H1 (cell line): ENCODE measurements at regions not wholly inside any gene's neighbourhood (a gene's known extent, or its start where the extent isn't known, plus 50 kb on each side); places are given as distances from the start of the nearest gene placed in this dataset.

ENCODE experiments used
- CTCF ChIA-PET: fragments of 300-600 bp; sonication (Branson Sonifier 250); formaldehyde crosslinking; loops from one replicate; lab custom pipeline; 2021; ENCODE audit not compliant: partially characterized antibody; lab: Charles Lee
- POLR2A ChIA-PET: fragments of 300-600 bp; sonication (Branson Sonifier 250); formaldehyde crosslinking; loops from one replicate; lab custom pipeline; 2021; ENCODE audit warnings: inconsistent platforms; ENCODE audit not compliant: partially characterized antibody; lab: Charles Lee
- DNase-seq, 2 experiments: peaks; one replicate each; pipeline versions ENCODE4 v3.0.0 to v3.0.0-alpha.2; 2010 to 2022; ENCODE audit warnings: low spot score in 2 of 2, low read depth in 1 of 2, mixed read lengths in 1 of 2
- FAIRE-seq: peaks from 2 replicates; lab custom pipeline; 2011; peaks lifted over from hg19 to GRCh38; lab: Jason Lieb, UNC
- H2AFZ ChIP-seq: 2 replicates; pipeline ENCODE4 v1.8.1; 2012; ENCODE audit warnings: low read length, inconsistent platforms
- H2AK5ac ChIP-seq: 2 replicates; pipeline ENCODE4 v1.6.1; 2013; ENCODE audit warnings: low read depth, low read length
- H2BK120ac ChIP-seq: replicated peaks from 2 replicates; pipeline ENCODE3; 2013; ENCODE audit warnings: low read depth, low read length, inconsistent platforms
- H2BK12ac ChIP-seq: 2 replicates; pipeline ENCODE4 v1.6.1; 2013; ENCODE audit warnings: low read depth, low read length
- H2BK15ac ChIP-seq: 2 replicates; pipeline ENCODE4 v1.6.1; 2013; ENCODE audit warnings: low read length
- H2BK20ac ChIP-seq: 2 replicates; pipeline ENCODE4 v1.6.1; 2013; ENCODE audit warnings: low read length
- H2BK5ac ChIP-seq: 2 replicates; pipeline ENCODE4 v1.6.1; 2013; ENCODE audit warnings: low read depth, low read length
- H3K14ac ChIP-seq: 2 replicates; pipeline ENCODE4 v1.6.1; 2013; ENCODE audit warnings: inconsistent platforms; ENCODE audit not compliant: insufficient read length
- H3K18ac ChIP-seq: 2 replicates; pipeline ENCODE4 v1.6.1; 2013; ENCODE audit warnings: low read length; ENCODE audit errors: extremely low read depth
- H3K23ac ChIP-seq: 2 replicates; pipeline ENCODE4 v1.6.1; 2013; ENCODE audit warnings: inconsistent platforms; ENCODE audit not compliant: insufficient read length
- H3K23me2 ChIP-seq: 2 replicates; pipeline ENCODE4 v1.6.1; 2013; ENCODE audit warnings: low read depth, low read length
- H3K27ac ChIP-seq: 2 replicates; pipeline ENCODE4 v1.6.1; 2011; ENCODE audit warnings: low read depth, low read length, inconsistent platforms
- H3K27me3 ChIP-seq, 4 experiments: replicated peaks in 1 of 4; 1 replicate in 1 of 4; 2 replicates in 3 of 4; pipeline versions ENCODE4 v1.6.1 to v1.8.1; 2011 to 2013; ENCODE audit warnings: low read length in 3 of 4, mild to moderate bottlenecking in 3 of 4, inconsistent platforms in 2 of 4, mixed read lengths in 2 of 4, moderate library complexity in 1 of 4; ENCODE audit not compliant: control insufficient read depth in 3 of 4, insufficient read depth in 3 of 4; ENCODE audit errors: extremely low read depth in 1 of 4
- H3K36me3 ChIP-seq, 4 experiments: 2 replicates each; pipeline versions ENCODE4 v1.6.1 to v1.8.1; 2011 to 2013; ENCODE audit warnings: mild to moderate bottlenecking in 4 of 4, low read length in 3 of 4, moderate library complexity in 2 of 4, control low read depth in 1 of 4, inconsistent platforms in 1 of 4; ENCODE audit not compliant: insufficient read depth in 4 of 4, control insufficient read depth in 2 of 4
- H3K4ac ChIP-seq: replicated peaks from 2 replicates; pipeline ENCODE3; 2013; ENCODE audit warnings: low read length, low read depth, mixed read lengths, inconsistent platforms; ENCODE audit not compliant: insufficient read length
- H3K4me1 ChIP-seq, 4 experiments: replicated peaks in 1 of 4; 1 replicate in 1 of 4; 2 replicates in 3 of 4; pipeline versions ENCODE4 v1.6.1 to v1.8.1; 2011 to 2013; ENCODE audit warnings: low read length in 3 of 4, inconsistent platforms in 2 of 4, mixed read lengths in 1 of 4; ENCODE audit not compliant: insufficient read depth in 4 of 4, control insufficient read depth in 3 of 4
- H3K4me2 ChIP-seq, 2 experiments: 2 replicates each; pipeline versions ENCODE4 v1.6.1 to v1.8.1; 2011 to 2013; ENCODE audit warnings: low read depth in 2 of 2, low read length in 2 of 2, control low read depth in 1 of 2, inconsistent platforms in 1 of 2, mild to moderate bottlenecking in 1 of 2; ENCODE audit not compliant: insufficient read depth in 1 of 2
- H3K4me3 ChIP-seq, 4 experiments: fragments of 200-600, 300-600 bp in 1 of 4; sonication (generic), shearing (Covaris generic), sonication (Bioruptor Twin) in 1 of 4; 2 replicates each; pipeline versions ENCODE4 v1.5.1 to v1.8.1; 2011 to 2016; ENCODE audit warnings: low read length in 4 of 4, low read depth in 3 of 4, control low read depth in 2 of 4, inconsistent platforms in 2 of 4, mild to moderate bottlenecking in 2 of 4, mixed read lengths in 1 of 4, moderate library complexity in 1 of 4; ENCODE audit not compliant: insufficient read depth in 2 of 4; ENCODE audit errors: extremely low read depth in 1 of 4
- H3K56ac ChIP-seq: replicated peaks from 2 replicates; pipeline ENCODE3; 2013; ENCODE audit warnings: low read depth, mild to moderate bottlenecking, mixed read lengths, low read length, inconsistent platforms; ENCODE audit not compliant: insufficient read length
- H3K79me1 ChIP-seq: 2 replicates; pipeline ENCODE4 v1.6.1; 2013; ENCODE audit warnings: low read depth, low read length, control low read depth
- H3K79me2 ChIP-seq, 2 experiments: 2 replicates each; pipeline versions ENCODE4 v1.6.1 to v1.8.1; 2012 to 2013; ENCODE audit warnings: low read length in 2 of 2, mild to moderate bottlenecking in 2 of 2, inconsistent platforms in 1 of 2; ENCODE audit not compliant: insufficient read depth in 2 of 2, control insufficient read depth in 1 of 2
- H3K9ac ChIP-seq, 4 experiments: replicated peaks in 1 of 4; 1 replicate in 1 of 4; 2 replicates in 3 of 4; pipeline versions ENCODE4 v1.6.1 to v1.8.1; 2011 to 2013; ENCODE audit warnings: low read depth in 3 of 4, low read length in 3 of 4, control low read depth in 2 of 4, mild to moderate bottlenecking in 2 of 4, moderate library complexity in 2 of 4, inconsistent platforms in 1 of 4; ENCODE audit errors: extremely low read depth in 1 of 4
- H3K9me3 ChIP-seq, 2 experiments: 2 replicates each; pipeline versions ENCODE4 v1.6.1 to v1.8.1; 2012 to 2013; ENCODE audit warnings: mild to moderate bottlenecking in 2 of 2, moderate library complexity in 2 of 2, control low read depth in 1 of 2, inconsistent platforms in 1 of 2, low read depth in 1 of 2, low read length in 1 of 2, mixed read lengths in 1 of 2; ENCODE audit not compliant: insufficient read depth in 2 of 2
- H4K20me1 ChIP-seq, 2 experiments: replicated peaks in 1 of 2; 2 replicates each; pipeline versions ENCODE3 to v1.8.1; 2011 to 2013; ENCODE audit warnings: inconsistent platforms in 2 of 2, low read length in 2 of 2, mild to moderate bottlenecking in 1 of 2; ENCODE audit not compliant: insufficient read depth in 2 of 2, control insufficient read depth in 1 of 2
- H4K5ac ChIP-seq: 2 replicates; pipeline ENCODE4 v1.6.1; 2013; ENCODE audit warnings: low read length, low read depth, mixed read lengths, inconsistent platforms; ENCODE audit not compliant: insufficient read length
- H4K8ac ChIP-seq: 2 replicates; pipeline ENCODE4 v1.8.0; 2013; ENCODE audit warnings: mild to moderate bottlenecking, moderate library complexity, low read length, inconsistent platforms; ENCODE audit not compliant: insufficient read depth; ENCODE audit errors: extremely low read depth
- H4K91ac ChIP-seq: replicated peaks from 2 replicates; pipeline ENCODE3; 2013; ENCODE audit warnings: low read length, mixed read lengths, inconsistent platforms; ENCODE audit not compliant: insufficient read length
- BACH1 ChIP-seq: IDR thresholded peaks from 2 replicates; pipeline ENCODE4 v1.6.1; 2012; ENCODE audit warnings: low read length, improper control_type of control experiment
- BRCA1 ChIP-seq: IDR thresholded peaks from 2 replicates; pipeline ENCODE4 v1.6.1; 2012; ENCODE audit warnings: low read depth, low read length, improper control_type of control experiment
- NRF1 ChIP-seq: IDR thresholded peaks from 2 replicates; pipeline ENCODE4 v1.6.1; 2011; ENCODE audit warnings: mild to moderate bottlenecking, low read depth, low read length, improper control_type of control experiment
- SUZ12 ChIP-seq: fragments of 200-600 bp; sonication (generic); IDR thresholded peaks from 2 replicates; pipeline ENCODE4 v1.6.1; 2012; ENCODE audit warnings: mild to moderate bottlenecking, inconsistent platforms, low read length, moderate library complexity, mixed read lengths
- WGBS, 2 experiments: shearing (Covaris generic) in 1 of 2; methylation state at CpG; one replicate each; pipeline versions ENCODE4 v1.1.6 to v1.1.7; 2013 to 2015; ENCODE audit warnings: low lambda C conversion rate in 2 of 2, mixed read lengths in 2 of 2, inconsistent platforms in 1 of 2, low coverage in 1 of 2, missing lambda C conversion rate in 1 of 2; ENCODE audit not compliant: insufficient replicate concordance in 2 of 2, insufficient coverage in 1 of 2, insufficient read length in 1 of 2; ENCODE audit errors: extremely low coverage in 1 of 2, missing lambda C conversion rate in 1 of 2; 5-methylcytosine and 5-hydroxymethylcytosine counted together

- no peak for FAIRE-seq
- WGBS, 2 experiments, result 92% methylated on average over 1 of the region's 1 CpG; no CpG with 5 or more reads in 1 of the 2 experiments
- CTCF ChIA-PET, result interaction anchor here (0.7 to 1.6 kb wide), 4 partner anchors 10 to 372 kb away, joined by 3 to 5 read pairs (median 3); no protein-coding TSS in a partner anchor
These were observed 340.6 kb downstream of the SPRY1 start for GRCh38 chr4:123737156-123737555.

More at GRCh38 chr4:123737156-123737555, 340.6 kb downstream of the SPRY1 start:
- no peak overlapping the region for H2AK5ac ChIP-seq
- no peaks in the 10 kb centered on the region for H3K79me1 ChIP-seq
- no peak overlapping the region for H3K9ac ChIP-seq
- H3K9me3 ChIP-seq, result 0 out of 4 replicates have a peak, but pooled peaks cover 0 to 3% of the 10 kb centered on the region in 2 experiments
- no peaks in the 10 kb centered on the region for H4K20me1 ChIP-seq
- no peak overlapping the region for H2BK5ac ChIP-seq
- DNase-seq, result no peak
- H2BK12ac ChIP-seq, result no peak overlapping the region
- no peak overlapping the region for H3K4ac ChIP-seq
- H3K23me2 ChIP-seq, result no peaks in the 10 kb centered on the region
- H2BK15ac ChIP-seq, result no peak overlapping the region
- H3K79me2 ChIP-seq, result no peaks in the 10 kb centered on the region
- H2AFZ ChIP-seq, result no peak overlapping the region
- no peak overlapping the region for H3K27ac ChIP-seq
- no peak overlapping the region for H3K18ac ChIP-seq
- no peaks in the 10 kb centered on the region for H3K27me3 ChIP-seq
- H3K56ac ChIP-seq, result no peak overlapping the region
- H3K4me3 ChIP-seq, result no peak overlapping the region
- no peak overlapping the region for H3K4me2 ChIP-seq
- H4K5ac ChIP-seq, result no peak overlapping the region
- H4K91ac ChIP-seq, result no peak overlapping the region
- no peak overlapping the region for H4K8ac ChIP-seq
- H3K23ac ChIP-seq, result no peak overlapping the region
- POLR2A ChIA-PET, result no interaction called here
- H3K14ac ChIP-seq, result no peak overlapping the region
- no peaks in the 10 kb centered on the region for H3K4me1 ChIP-seq
- H3K36me3 ChIP-seq, result no peaks in the 10 kb centered on the region
- TF ChIP-seq BRCA1 (no peak), SUZ12 (no peak), BACH1 (no peak), NRF1 (no peak)
- no peak overlapping the region for H2BK120ac ChIP-seq
- no peak overlapping the region for H2BK20ac ChIP-seq
